NCI-H82 treated with DMSO at 0.1 percent for 48 hours (cell line): ENCODE measurements at regions not wholly inside any gene's neighbourhood (a gene's known extent, or its start where the extent isn't known, plus 50 kb on each side); places are given as distances from the start of the nearest gene placed in this dataset.
"Not testable (repeated sequence)": the region's sequence is repeated elsewhere in the genome, so short reads cannot be mapped to it uniquely, and the experiment has no call there.

Source experiments
- DNase-seq: peaks from one replicate; lab custom pipeline; 2025; ENCODE audit not compliant: unreplicated experiment; lab: John Stamatoyannopoulos, UW

DNA sequence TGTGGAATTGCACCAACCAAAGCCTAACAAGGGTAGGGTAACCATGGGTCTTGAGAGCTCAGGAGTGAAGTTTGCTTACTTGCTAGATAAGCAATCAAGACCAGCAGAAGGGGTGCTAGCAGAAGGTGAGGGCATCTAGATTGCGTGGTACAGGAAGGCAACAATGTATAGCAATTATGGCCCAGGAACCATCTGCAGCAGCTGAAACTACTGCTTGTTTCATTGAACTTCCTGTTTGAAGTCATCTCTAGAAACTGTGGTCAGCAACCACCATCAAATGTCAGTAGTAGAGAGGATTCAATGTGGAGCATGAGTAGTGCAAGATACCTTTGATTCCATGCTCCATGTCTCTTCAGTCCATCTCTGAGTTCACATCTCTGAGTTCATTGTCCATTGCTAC, 462.1 kb upstream of the GRAMD2B start:
- DNase-seq: no peak

DNA sequence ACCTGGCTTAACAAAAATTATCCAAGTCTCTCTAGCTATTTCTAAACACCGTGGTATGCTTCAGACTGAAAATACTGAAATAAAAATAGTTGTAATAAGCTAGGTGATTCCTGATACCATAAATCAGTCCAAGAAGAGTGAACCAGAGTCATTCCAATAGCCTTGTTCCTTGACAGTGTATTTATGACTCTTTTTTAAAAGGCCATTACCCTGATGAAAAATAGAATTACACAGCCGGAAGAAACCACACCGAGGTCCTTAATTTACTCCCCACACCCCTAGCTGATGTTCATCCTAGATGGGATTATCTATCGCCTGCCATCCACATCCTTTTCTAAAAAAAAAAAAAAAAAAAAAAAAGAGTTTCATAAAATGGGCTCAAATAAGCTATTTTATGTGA, 457.6 kb upstream of the GRAMD2B start:
- no peak for DNase-seq

DNA sequence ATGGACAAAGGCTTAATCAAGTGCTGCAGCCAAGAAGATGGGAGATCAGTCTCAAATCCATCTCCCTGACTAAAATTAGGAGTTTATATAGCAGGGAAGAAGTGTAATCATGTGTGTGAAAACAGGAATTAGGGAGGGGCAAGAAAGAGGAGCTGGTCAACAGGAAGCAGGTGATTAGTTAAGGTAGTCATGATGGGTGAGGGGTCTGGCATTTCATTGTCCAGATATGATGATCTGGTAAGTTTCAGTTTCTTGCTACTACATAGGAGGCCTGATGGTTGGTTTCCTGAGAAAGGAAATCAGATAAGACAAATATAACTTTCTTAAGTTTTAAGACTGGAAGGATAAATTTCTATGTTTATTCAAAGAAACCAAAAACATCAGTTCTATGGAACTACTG, 455.6 kb upstream of the GRAMD2B start:
- DNase-seq: no peak

DNA sequence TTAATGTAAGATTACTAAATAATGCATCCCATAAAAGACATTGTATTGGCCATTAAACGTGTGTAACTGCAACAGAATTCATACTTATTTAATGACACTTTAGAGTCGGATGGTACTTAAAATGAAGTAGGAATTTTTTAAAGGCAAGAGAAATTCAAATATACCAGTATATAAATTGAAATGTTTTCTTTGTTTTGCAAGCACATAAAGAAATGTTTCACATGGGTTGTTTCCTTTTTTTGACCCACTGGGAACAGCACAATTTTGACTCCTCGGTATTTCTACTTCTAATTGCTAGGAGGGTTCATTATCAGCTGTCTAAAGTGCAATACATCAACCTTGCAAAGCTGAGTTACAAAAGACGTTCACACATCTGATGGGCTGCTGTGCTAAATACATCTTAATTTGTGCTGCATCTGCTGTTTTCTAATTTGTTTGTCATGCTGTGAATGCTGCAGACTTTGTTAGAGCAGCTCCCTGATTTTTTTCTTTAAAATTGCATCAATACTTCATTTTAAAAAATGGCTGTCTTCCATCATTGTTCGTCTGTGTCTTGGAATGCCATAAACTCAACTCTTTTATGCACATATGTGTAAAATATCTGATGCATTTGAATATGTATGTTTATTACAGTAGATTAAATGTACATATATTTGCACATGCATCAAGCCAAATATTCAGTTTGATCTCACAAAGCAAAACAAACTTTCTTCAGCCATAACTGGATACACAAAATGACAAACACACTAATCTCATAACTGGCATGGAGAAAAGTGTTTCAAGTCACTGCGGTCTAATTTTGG, 454.0 kb upstream of the GRAMD2B start:
- DNase-seq: no peak

DNA sequence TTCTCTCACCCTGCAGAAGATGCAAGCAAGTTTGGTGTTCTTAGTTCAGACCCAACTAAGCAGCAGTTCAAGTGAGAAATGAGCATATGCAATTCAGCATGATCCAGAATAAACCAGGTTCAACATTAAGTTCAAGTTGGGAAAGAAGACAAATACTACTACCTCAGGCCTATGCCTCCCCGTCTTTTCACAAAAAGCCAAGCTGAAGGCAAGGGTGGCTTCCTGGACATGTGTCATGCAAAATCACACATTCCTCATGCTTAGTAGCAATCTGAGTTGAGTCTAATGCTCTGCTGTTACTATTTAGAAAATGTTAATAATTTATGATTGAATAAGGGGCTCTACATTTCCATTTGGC, 453.4 kb upstream of the GRAMD2B start:
- DNase-seq: no peak

DNA sequence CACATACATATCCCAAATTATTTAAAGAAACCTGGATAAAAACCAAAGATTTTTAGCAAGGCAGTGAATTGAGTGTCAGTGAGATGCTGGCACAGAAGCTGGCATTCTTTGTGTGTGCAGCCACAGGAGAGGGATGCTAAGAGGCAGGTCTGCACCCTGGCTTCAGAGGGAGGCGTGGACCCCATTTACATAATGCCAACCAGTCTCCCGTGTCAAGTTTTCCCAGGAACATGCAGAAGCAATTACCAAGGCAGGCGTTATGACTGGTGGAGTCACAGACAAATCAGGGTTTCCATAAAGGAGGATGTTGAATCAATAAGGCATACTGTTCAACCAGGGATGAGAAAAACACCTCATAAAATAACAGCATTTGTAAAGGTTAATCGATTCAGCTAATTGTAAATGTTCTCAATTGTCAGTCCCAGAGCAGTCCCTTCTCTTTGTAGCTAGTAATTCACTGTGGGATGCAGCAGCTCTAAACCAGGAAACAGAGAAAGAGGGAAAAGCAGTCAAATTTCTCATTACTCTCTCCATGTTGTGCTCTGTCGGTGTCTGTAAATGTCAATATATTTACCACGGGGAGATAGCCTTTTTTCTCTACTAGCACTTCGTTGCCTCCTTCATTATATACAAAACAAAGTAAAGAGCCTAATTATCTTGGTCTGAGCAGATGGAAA, 452.4 kb upstream of the GRAMD2B start:
- no peak for DNase-seq

DNA sequence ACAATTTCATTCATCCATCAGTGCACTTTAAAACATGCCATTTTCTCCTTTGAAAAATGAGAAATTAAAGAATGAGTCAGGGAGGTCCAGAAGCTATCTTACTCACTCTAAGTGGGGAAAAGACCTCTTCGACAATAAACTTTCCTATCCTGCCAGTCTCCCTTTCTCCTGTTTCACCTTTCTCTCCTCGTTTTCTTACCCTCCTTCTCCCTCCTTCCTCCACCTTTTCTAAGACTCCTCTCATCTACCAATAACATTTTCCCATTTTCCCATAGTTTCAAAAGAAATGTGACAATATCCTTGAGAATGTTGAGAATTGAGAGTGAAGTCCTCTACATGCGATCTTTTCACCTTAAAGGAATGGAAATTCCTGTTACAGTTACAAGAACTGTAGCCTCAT, 450.5 kb upstream of the GRAMD2B start:
- DNase-seq: no peak

DNA sequence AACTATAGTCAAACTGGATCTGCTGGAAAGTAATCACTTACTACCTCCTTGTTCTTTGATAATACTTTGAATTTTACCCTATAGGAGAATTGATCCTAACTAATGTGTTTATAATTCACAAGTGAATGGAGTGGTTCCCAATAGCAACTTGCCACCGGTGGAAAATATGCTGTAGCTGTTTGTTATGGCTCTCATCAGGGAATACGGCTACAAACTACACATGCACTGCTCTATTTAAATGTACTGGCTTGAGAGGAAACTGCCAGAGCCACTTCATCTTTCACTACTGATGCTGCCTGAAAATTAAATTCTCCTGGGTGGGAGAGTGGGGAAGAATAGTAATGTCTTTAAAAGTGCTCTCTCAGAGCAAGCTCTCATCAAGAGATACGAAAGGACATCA, 448.5 kb upstream of the GRAMD2B start:
- DNase-seq: no peak

DNA sequence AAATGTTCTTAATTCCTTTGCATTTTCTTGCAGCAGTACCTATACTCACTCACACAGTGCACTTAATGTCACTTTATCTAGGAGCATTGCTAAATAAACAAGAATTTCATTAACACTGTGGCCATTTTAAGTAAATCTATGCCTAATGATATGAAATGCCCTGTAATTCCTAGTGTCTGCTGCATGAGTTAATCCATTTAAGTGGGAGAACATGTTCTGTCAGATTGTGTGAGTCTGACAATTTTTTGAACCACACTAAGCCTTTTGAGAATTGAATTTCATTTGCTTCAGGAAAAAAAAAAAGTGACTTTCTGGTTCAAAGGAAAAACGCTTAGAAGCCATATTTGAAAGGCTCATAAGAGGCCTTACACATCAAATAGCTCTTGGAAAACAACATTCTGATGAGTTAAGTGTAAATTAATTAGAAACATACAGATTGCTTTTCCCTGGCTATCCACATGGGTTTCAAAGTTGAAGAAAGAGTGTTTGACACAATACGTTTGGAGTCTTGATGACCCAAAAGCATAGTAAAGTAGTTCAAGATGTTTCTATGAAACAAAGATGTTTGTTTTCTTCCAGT, 446.7 kb upstream of the GRAMD2B start:
- peak; percentile 87 for DNase-seq

DNA sequence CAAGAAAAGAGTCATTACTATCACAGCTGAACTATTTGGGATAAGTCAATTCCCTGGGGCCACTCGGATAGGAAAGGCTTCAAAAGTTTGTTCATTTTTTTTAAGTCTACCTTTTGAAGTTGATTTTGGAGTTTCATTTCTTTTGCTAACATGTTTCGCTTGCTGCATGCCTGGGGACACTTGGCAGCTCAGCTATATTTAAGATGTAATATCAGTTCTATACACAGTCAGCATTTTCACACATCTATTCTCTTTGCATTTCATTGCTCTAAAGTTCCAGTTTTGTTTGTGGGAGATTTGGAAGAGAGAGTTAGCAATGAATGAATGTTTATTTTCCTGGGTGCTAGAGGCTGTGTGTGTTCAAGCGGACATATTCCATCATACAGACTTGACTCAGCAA, 445.2 kb upstream of the GRAMD2B start:
- no peak for DNase-seq

DNA sequence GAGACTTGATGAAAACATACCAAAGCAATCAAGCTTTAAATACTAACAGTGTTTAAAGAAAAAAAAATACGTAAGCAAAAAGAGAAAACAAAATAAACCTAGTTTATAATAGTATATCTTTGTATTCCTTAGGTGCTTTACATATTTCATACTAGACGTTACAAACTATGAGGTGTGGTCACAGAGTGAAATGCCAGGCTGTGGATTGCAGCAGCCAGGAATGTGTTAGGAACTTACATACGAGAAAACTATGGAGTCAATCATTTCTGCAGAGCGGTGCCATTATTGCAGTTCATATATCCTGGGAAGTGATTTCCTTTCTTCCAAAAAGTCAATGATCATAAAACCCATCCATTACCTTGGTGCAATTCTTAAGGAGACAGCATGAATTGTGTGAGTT, 443.6 kb upstream of the GRAMD2B start:
- DNase-seq: no peak

DNA sequence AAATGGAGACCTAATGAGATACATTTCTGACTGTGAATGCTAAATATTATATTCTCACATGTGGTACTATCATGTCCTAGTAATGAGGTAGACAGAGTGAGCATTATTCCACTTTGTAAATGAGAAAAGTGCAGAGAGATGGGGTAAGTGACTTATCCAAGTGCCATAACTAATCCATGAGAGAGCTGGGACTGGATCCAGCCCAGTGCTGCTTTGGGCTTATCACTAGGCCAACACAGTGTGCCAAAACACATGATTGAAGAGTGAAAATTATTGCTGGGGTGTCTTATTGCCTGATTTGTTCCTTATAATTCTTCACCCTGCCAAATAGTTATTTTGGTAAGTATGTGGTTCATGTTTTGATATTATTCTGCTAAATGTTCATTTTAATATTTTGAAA, 442.2 kb upstream of the GRAMD2B start:
- DNase-seq: no peak

DNA sequence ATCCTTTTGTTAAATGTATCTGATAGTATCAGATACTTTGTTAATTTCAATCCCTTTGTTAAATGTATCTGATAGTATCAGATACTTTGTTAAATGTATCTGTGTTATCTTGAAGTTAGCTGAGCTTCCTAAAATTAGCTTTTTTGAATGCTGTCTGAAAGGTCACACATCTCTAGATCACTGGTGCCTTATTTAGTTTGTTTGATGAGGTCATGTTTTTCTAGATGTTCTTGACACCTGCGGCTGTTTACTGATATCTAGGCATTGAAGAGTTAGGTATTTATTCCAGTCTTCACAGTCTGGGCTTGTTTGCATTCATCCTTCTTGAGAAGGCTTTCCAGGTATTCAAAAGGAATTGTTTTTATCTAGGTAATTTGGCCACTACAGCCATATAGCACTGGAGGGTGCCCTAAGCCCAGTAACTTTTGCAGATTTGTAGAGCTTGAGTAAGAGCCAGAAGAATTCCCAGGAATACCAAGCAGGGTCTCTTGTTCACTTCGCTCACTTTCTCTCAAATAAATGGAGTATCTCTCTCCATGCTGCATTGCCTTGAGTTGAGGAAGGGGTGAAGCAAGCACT, 435.4 kb upstream of the GRAMD2B start:
- no peak for DNase-seq

DNA sequence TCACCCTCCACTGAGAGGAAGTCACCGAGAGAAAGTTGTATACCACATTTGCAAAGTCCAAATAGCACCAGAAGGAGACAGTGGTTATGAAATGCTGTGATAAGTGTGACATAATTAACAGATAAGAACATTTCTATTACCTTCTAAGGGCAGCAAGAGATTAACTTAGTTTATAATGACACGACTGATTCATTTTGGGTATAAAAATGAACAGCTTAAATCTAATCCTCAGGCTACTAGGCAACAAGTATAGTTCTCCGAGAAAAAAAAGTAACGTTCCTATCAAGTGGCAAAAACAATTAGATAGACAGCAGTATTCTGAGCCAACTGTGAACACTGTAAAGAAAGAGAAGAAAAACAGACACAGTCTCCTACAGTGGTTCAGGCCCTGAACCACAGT, 431.2 kb upstream of the GRAMD2B start:
- DNase-seq: no peak

DNA sequence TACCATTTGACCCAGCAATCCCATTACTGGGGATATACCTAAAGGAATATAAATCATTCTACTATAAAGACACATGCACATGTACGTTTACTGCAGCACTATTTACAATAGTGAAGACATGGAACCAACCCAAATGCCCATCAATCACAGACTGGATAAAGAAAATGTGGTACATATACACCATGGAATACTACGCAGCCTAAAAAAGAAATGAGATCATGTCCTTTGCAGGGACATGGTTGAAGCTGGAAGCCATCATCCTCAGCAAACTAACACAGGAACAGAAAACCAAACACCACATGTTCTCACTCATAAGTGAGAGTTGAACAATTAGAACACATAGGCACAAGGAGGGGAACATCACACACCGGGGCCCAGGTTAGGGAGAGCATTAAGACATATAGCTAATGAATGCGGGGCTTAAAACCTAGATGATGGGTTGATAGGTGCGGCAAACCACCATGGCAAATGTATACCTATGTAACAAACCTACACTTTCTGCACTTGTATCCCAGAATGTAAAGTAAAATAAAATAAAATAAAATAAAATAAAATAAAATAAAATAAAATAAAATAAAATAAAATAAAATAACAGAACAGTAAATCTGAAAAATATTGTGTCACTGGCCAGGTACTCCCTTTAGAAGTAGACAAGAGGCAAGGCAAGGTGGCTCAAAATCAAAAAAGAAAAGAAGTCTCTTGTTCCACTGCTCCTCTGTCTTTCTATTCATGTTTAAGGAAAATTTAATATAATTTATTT, 423.8 kb upstream of the GRAMD2B start:
- DNase-seq: not testable (repeated sequence)

DNA sequence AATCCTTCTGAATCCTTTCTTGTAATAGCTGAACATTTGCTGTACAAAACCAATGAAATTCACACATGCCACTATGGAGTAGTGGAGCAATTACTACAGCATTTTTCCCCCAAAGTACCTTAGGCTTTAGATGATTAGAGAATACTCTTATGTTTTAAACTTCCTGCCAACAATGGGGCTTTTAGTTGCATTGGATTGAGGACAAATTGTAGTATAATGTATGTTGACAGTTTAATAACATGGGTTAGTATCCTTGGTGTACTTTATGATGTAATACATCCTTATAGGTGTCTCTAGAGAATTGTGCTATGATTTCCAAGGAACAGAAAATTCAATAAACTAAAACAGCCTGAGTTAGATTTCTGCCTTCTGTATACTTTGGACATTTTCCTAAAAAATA, 422.7 kb upstream of the GRAMD2B start:
- peak; percentile 58 for DNase-seq

DNA sequence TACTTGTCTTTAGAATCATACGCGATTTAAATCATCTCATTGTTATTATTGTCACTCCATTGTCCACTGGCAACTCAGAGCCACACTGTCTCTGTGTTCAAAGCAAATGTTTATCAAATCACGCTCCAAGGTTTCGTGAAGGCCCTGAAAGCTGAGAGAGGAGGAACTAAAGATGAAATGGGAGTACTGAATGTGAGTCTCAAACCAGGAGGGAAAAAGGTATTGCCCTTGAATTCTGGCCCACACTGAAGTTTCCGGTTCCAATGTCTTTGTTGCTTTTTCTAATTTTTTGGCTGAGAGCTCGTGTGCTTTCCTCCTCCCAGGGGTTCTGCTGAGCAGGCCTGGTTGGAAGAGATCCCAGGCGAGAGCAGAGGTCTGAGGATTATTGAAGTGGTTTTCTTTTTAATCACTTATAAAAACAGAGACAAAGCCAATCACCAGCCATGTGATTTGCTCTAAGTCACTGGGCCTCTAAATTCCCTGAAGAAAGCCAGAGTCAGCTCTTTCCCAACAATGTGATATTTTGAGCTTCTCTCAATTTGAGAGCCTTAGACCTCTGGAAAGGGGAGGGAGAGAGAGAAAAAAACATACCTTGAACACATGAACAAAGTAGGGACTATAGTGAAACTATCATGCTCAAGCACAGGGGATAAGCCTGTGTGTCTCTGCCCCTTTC, 420.8 kb upstream of the GRAMD2B start:
- peak; percentile 75 for DNase-seq

DNA sequence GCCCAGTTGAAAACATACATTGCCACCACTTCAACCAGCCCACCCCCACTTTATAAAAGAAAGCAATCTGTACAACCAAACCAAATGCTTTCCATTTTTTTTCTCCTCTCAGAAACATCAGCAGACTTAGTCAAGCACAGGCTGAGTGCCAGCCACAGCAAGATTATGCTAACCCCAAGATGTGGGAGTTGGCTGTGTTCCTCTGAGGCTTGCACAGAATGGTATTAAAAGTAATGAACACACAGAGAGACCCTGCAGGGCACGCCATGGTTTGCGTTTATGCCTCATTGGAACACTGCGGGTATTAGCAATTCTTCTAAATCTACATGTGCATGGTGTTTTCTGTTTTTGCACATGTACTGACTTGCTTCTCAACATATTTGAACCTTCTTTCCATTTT, 419.9 kb upstream of the GRAMD2B start:
- no peak for DNase-seq

DNA sequence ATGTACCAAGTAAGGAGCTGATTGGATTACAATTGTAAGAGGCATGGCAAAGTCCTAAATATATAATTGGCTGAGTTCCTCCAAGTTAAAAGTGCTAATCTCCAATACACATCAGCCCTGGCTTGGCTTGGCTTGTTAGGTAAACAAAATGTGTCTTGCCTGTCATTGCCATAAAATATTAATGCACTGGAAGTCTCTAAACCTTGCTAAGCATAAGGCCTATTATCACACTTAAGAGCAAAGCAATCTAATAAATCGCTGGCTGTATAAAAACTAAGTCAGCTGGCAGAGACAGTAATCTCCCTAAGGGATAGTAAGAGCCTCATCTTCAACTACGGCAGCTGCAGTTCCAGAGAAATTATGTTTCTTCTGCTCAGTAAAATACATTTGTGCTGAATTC, 418.6 kb upstream of the GRAMD2B start:
- DNase-seq: peak; percentile 99

DNA sequence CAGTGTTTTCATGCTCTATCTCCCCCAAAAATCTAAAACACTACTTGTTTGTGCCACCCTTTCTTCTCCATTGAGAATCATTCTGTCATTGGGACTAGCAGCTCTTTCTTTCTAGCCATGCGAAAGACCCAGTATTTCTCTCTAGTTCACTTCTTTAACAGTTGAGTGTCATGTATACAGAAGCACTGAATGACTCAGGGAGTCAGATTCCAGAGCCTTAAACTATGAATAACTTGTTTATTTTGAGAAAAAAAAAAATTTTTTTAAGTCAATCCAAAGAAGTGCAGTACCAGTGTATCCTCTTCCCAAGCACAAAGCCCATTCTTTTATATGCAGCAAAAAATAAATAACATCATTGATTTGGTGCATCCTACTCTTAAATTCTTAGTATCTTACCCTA, 415.4 kb upstream of the GRAMD2B start:
- DNase-seq: no peak

DNA sequence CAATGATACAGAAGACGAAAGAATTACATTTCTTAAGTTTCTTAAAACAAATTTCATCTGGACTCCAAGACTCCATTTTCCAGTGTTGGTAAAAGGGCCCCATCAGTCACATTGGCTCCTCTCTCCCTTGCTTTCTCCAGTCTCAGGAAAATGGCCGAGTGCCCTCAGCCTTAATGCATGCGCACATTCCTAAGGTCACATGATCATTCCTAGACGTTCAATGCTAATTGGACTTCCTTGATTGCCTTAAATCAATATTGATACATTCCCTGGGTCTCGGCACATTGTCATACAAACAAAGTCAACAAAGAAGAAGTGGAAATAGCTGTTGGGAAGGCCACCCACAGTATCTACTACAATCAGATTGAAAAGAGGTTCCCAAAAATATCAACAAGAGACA, 413.6 kb upstream of the GRAMD2B start:
- no peak for DNase-seq
